EL (cell line): ENCODE measurements at regions not wholly inside any gene's neighbourhood (a gene's known extent, or its start where the extent isn't known, plus 50 kb on each side); places are given as distances from the start of the nearest gene placed in this dataset.
"Not testable (repeated sequence)": the region's sequence is repeated elsewhere in the genome, so short reads cannot be mapped to it uniquely, and the experiment has no call there.

Source experiments
- DNase-seq: peaks from one replicate; pipeline ENCODE4 v3.0.0-alpha.2; 2016

- DNase-seq = no peak
These were observed 423.7 kb upstream of the KLF12 start for GRCh38 chr13:74557870-74558269.

GRCh38 chr13:74555651-74556420 lies 421.6 kb upstream of the KLF12 start:
- DNase-seq = no peak

GRCh38 chr13:74555276-74555625 lies 421.0 kb upstream of the KLF12 start:
- no peak for DNase-seq

GRCh38 chr13:74554569-74555275 lies 420.5 kb upstream of the KLF12 start:
- no peak for DNase-seq

GRCh38 chr13:74550039-74550438 lies 415.8 kb upstream of the KLF12 start:
- no peak for DNase-seq

GRCh38 chr13:74536649-74537048 lies 402.4 kb upstream of the KLF12 start:
- DNase-seq = not testable (repeated sequence)

- DNase-seq = no peak
These were observed 399.0 kb upstream of the KLF12 start for GRCh38 chr13:74533226-74533625.

GRCh38 chr13:74530011-74530410 lies 395.8 kb upstream of the KLF12 start:
- no peak for DNase-seq

- peak; percentile 15 for DNase-seq
These were observed 394.7 kb upstream of the KLF12 start for GRCh38 chr13:74528734-74529513.

- no peak for DNase-seq
These were observed 388.9 kb upstream of the KLF12 start for GRCh38 chr13:74523057-74523456.

- no peak for DNase-seq
These were observed 377.3 kb upstream of the KLF12 start for GRCh38 chr13:74511523-74511922.

- no peak for DNase-seq
These were observed 353.0 kb upstream of the KLF12 start for GRCh38 chr13:74487091-74487722.

- no peak for DNase-seq
These were observed 351.6 kb upstream of the KLF12 start for GRCh38 chr13:74485757-74486156.

- DNase-seq = no peak
These were observed 344.9 kb upstream of the KLF12 start for GRCh38 chr13:74479124-74479523.

GRCh38 chr13:74476788-74477187 lies 342.6 kb upstream of the KLF12 start:
- no peak for DNase-seq

GRCh38 chr13:74476365-74476764 lies 342.2 kb upstream of the KLF12 start:
- no peak for DNase-seq

GRCh38 chr13:74466864-74467263 lies 332.7 kb upstream of the KLF12 start:
- no peak for DNase-seq

GRCh38 chr13:74466020-74466419 lies 331.8 kb upstream of the KLF12 start:
- DNase-seq = no peak

- no peak for DNase-seq
These were observed 331.1 kb upstream of the KLF12 start for GRCh38 chr13:74465271-74465670.

GRCh38 chr13:74464670-74465069 lies 330.5 kb upstream of the KLF12 start:
- DNase-seq = no peak

- no peak for DNase-seq
These were observed 326.8 kb upstream of the KLF12 start for GRCh38 chr13:74461011-74461410.

GRCh38 chr13:74452881-74453280 lies 318.7 kb upstream of the KLF12 start:
- no peak for DNase-seq

- no peak for DNase-seq
These were observed 318.0 kb upstream of the KLF12 start for GRCh38 chr13:74452176-74452575.
